ENCODE measurements at regions not wholly inside any gene's neighbourhood (a gene's known extent, or its start where the extent isn't known, plus 50 kb on each side); places are given as distances from the start of the nearest gene placed in this dataset.

- TF ChIP-seq RAD21 (IDR thresholded peaks at IDR 0.05; ENCODE audit: low read depth) (no peak), USF1 (IDR thresholded peaks at IDR 0.05) (no peak), EGR1 (IDR thresholded peaks at IDR 0.05) (no peak), NFIC (IDR thresholded peaks at IDR 0.05) (no peak), REST (IDR thresholded peaks at IDR 0.05; ENCODE audit: low read depth) (no peak), FOXM1 (IDR thresholded peaks at IDR 0.05; ENCODE audit: borderline replicate concordance, low read depth) (no peak), ZBTB7A (IDR thresholded peaks at IDR 0.05; ENCODE audit: low read depth) (no peak), MAX (IDR thresholded peaks at IDR 0.05) (no peak), TCF12 (IDR thresholded peaks at IDR 0.05; ENCODE audit: low read depth) (no peak)
Measured at GRCh38 chr14:97458661-97459579, 661.7 kb downstream of the VRK1 start.

- TF ChIP-seq RAD21 (IDR thresholded peaks at IDR 0.05; ENCODE audit: low read depth) (no peak), YY1 (IDR thresholded peaks at IDR 0.05; ENCODE audit: low read depth) (no peak), REST (IDR thresholded peaks at IDR 0.05; ENCODE audit: low read depth) (no peak), FOXM1 (IDR thresholded peaks at IDR 0.05; ENCODE audit: borderline replicate concordance, low read depth) (no peak)
Measured at GRCh38 chr14:97462081-97462480, 664.9 kb downstream of the VRK1 start.

GRCh38 chr14:97468220-97468619, 671.0 kb downstream of the VRK1 start:
- TF ChIP-seq USF1 (IDR thresholded peaks at IDR 0.05) = no peak
- TF ChIP-seq FOXM1 (IDR thresholded peaks at IDR 0.05; ENCODE audit: borderline replicate concordance, low read depth) = no peak
- TF ChIP-seq MAX (IDR thresholded peaks at IDR 0.05) = no peak
- no peak for TF ChIP-seq TAF1 (IDR thresholded peaks at IDR 0.05; ENCODE audit: low read depth)
- TF ChIP-seq CREB1 (IDR thresholded peaks at IDR 0.05; ENCODE audit: low read depth) = no peak
- TF ChIP-seq NFIC (IDR thresholded peaks at IDR 0.05) = no peak
- no peak for TF ChIP-seq EP300 (IDR thresholded peaks at IDR 0.05; ENCODE audit: borderline replicate concordance)
- TF ChIP-seq CEBPB (IDR thresholded peaks at IDR 0.05) = no peak

GRCh38 chr14:97477353-97477752, 680.2 kb downstream of the VRK1 start:
- TF ChIP-seq ZBTB7A (IDR thresholded peaks at IDR 0.05; ENCODE audit: low read depth) = no peak
- no peak for TF ChIP-seq MAX (IDR thresholded peaks at IDR 0.05)
- no peak for TF ChIP-seq TAF1 (IDR thresholded peaks at IDR 0.05; ENCODE audit: low read depth)
- TF ChIP-seq NFIC (IDR thresholded peaks at IDR 0.05) = no peak
- TF ChIP-seq REST (IDR thresholded peaks at IDR 0.05; ENCODE audit: low read depth) = no peak
- TF ChIP-seq CREB1 (IDR thresholded peaks at IDR 0.05; ENCODE audit: low read depth) = no peak
- TF ChIP-seq FOXM1 (IDR thresholded peaks at IDR 0.05; ENCODE audit: borderline replicate concordance, low read depth) = no peak
- TF ChIP-seq TCF12 (IDR thresholded peaks at IDR 0.05; ENCODE audit: low read depth) = no peak
- TF ChIP-seq TEAD4 (IDR thresholded peaks at IDR 0.05) = no peak
